ENCODE measurements at regions not wholly inside any gene's neighbourhood (a gene's known extent, or its start where the extent isn't known, plus 50 kb on each side); places are given as distances from the start of the nearest gene placed in this dataset.
"Not testable (repeated sequence)": the region's sequence is repeated elsewhere in the genome, so short reads cannot be mapped to it uniquely, and the experiment has no call there.

DNA sequence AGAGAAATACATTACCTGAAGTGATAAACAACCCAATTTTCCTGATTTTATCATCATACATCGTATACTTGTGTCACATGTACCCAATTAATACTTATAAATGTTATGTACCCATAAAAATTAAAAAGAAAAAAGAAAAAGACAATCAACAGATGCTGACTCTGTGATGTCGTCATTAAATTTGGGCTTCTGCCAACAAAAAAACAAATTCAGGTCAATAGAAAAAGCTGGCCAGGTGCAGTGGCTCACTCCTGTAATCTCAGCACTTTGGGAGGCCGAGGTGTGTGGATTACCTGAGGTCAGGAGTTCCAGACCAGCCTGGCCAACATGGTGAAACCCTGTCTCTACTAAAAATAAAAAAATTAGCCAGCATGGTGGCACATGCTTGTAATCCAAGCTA, 174.4 kb downstream of the ZIC4 start:
- TF ChIP-seq POLR2AphosphoS5 (IDR thresholded peaks at IDR 0.05; ENCODE audit: borderline replicate concordance, low read depth, low read length); EZH2 (IDR thresholded peaks at IDR 0.05): not testable (repeated sequence)
